Fibroblast of the aortic adventitia (primary cell): ENCODE measurements at regions not wholly inside any gene's neighbourhood (a gene's known extent, or its start where the extent isn't known, plus 50 kb on each side); places are given as distances from the start of the nearest gene placed in this dataset.
A peak's percentile ranks its signal among the peaks of the same experiment; 100 is the strongest.

Experiments
- DNase-seq: peaks from one replicate; pipeline ENCODE4 v3.0.0-alpha.2; 2010; ENCODE audit warnings: low read depth
- H3K4me3 ChIP-seq: 2 replicates; pipeline ENCODE4 v1.5.1; 2011; ENCODE audit warnings: low read depth, mild to moderate bottlenecking, control low read depth, low read length, moderate library complexity
- TF ChIP-seq, protein P1 (sequence below): IDR thresholded peaks from 2 replicates; pipeline ENCODE4 v1.5.1; 2011; ENCODE audit warnings: mild to moderate bottlenecking, low read length, control low read depth, inconsistent platforms; ENCODE audit not compliant: insufficient read depth

DNA sequence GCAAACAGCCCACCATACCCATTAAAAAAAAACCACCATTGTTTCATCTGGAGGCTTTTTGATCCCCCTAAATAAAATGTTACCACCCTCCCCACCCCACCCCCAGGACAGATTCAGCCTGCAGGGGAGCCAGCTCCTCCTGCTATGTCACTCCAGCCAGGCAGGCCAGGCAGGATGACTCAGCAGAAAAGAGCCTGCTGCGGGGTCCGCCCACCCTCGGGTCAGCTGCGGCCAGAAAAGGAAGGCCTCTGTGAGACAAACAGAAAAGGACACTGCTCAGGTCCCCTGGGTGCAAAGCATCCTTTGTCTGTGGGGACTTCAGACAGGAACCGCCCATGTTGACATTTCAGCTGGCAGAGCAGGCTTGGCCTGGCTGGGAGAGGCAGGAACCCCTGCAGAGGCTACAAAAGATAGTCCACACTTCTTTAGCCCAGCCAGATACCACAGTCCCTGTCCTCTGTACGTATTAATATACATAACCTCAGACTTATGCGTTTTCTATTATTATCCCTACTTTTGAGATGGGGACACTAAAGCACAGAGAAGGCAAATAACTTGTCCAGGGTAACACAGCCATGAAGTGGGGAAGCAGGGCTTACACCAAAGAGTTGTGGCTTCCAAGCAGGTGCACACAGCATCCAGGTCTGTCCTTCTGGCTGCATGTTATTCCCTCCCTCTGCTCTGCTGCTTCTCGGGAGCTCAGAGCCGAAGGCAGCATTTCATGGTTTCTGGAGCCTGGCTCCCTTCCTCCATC, 147.7 kb downstream of the CPEB2 start:
- DNase-seq = peak; percentile 81
- no peak overlapping the region for H3K4me3 ChIP-seq
- TF ChIP-seq, protein P1, sequence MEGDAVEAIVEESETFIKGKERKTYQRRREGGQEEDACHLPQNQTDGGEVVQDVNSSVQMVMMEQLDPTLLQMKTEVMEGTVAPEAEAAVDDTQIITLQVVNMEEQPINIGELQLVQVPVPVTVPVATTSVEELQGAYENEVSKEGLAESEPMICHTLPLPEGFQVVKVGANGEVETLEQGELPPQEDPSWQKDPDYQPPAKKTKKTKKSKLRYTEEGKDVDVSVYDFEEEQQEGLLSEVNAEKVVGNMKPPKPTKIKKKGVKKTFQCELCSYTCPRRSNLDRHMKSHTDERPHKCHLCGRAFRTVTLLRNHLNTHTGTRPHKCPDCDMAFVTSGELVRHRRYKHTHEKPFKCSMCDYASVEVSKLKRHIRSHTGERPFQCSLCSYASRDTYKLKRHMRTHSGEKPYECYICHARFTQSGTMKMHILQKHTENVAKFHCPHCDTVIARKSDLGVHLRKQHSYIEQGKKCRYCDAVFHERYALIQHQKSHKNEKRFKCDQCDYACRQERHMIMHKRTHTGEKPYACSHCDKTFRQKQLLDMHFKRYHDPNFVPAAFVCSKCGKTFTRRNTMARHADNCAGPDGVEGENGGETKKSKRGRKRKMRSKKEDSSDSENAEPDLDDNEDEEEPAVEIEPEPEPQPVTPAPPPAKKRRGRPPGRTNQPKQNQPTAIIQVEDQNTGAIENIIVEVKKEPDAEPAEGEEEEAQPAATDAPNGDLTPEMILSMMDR = peak; percentile 27

DNA sequence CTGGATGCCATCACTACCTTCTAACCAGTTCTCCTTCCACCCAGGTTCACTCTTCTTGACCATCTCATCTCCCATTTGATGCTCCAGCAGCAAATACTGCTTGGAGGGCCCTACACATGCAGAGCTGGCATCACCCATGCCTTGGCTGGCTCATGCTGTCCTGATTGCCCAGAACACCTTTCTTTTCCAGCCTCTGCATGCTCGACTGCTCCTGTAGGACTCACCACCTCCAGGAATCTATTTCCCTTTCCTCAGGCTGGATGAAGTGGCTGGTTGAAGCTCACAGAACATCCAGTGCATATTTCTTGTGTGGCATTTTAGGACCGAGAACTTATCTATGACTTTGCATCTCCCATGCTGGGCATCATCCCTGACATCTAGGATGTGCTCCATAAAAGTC, 148.3 kb downstream of the CPEB2 start:
- TF ChIP-seq, protein P1 = no peak
- DNase-seq = no peak
- no peak overlapping the region for H3K4me3 ChIP-seq

DNA sequence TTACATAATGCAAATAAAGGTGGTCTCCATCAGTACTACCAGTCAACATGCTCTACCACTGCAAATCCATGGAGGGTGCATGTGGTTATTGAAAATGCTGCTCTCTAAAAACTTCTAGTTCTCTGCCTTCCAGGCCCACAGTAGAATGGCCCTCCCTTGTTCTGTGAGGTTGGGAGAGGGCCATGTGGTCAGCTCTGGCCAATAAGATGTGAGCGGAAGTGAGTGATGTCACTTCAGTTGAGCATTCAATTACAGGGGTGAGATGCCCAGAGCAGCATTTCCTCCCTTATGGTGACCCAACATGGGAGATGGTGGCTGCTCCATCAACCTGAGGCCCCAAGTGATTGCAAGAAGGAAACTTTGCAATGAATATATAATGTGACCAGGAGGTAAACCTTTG, 148.8 kb downstream of the CPEB2 start:
- no peak for DNase-seq
- no peak overlapping the region for H3K4me3 ChIP-seq
- TF ChIP-seq, protein P1 = no peak

DNA sequence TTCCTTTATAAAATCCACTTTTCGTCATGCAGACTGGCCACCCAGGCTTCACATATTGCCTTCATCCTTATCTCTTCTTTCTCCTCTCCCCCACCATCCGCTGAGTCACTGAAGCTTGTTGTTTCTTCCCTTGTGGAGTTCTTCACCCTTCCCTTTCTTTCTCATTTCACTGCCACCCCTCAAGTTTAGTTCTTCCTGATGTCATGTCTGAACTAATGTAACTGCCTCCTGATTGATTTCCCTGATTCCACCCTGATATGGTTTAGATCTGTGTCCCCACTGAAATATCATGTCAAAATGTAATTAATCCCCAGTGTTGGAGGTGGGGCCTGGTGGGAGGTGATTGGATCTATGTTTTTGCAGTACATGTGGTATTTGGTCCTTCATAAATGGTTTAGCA, 151.4 kb downstream of the CPEB2 start:
- peak; percentile 36 for DNase-seq
- H3K4me3 ChIP-seq = no peak overlapping the region
- TF ChIP-seq, protein P1 = no peak

DNA sequence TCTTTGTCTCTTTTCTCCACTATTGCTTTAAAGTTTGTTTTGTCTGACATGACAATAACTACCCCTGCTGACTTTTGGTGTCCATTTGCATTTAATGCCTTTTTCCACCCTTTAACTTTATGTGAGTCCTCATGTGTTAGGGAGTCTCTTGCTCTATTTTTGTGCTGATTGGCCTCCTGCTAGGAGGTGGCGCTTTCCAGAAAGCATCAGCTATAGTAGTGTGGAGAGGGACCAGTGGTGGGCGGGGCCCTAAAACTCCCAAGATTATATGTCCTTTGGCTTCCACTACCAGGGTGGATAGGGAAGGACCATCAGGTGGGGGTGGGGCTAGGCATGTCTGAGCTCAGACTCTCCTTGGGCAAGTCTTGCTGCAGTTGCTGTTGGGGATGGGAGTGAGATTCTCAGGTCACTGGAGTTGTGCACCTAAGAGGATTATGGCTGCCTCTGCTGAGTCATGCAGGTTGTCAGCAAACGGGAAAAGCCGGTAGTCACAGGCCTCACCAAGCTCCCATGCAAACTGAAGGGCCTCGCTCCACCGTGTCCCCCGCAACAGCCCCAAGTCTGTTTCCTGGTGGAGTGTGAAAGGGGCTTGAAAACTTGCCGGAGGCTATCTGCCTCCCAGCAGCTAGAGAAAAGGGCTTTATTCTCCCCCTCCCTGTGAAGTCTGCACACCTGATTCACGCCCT, 156.3 kb downstream of the CPEB2 start:
- TF ChIP-seq, protein P1 = no peak

DNA sequence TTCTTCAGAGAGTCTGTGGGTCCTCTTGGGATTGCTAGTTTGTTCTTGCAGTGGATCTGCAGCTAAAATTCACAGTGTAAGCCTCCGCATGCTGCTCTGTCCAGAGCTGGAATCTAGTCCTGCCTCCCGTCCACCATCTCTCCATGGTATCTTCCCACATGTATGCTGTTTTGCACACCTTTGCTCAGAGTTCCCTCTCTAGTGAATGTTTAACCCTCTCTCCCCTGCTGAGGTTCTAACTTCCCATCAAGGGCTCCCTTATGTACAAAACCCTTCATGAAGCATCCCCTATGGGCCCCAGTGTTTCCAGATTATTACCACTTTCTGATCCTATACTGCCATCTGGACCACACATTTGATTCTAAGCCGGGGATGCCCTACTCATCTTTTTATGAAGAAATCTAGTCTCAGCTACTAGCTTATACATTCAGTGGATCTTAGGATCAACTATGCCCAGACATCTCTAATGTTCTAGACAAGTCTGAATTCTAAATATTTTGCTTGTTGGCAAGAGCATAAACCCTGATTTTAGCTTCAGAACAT, 157.3 kb downstream of the CPEB2 start:
- DNase-seq = no peak
- TF ChIP-seq, protein P1 = no peak
- no peak overlapping the region for H3K4me3 ChIP-seq

More for the DNA sequence above, 156.3 kb downstream of the CPEB2 start:
- no peak for DNase-seq
- no peak overlapping the region for H3K4me3 ChIP-seq
